ENCODE measurements at regions not wholly inside any gene's neighbourhood (a gene's known extent, or its start where the extent isn't known, plus 50 kb on each side); places are given as distances from the start of the nearest gene placed in this dataset.

GRCh38 chr5:133854554-133854953 is 113.9 kb downstream of the C5orf15 start:
- peaks cover 6% of the 10 kb centered on the region for H3K9me3 Mint-ChIP-seq (ENCODE audit: low read depth)
- H3K36me3 Mint-ChIP-seq (ENCODE audit: low read depth) = no peaks in the 10 kb centered on the region
- TF ChIP-seq CTCF (IDR thresholded peaks at IDR 0.05) = no peak
- H3K27ac Mint-ChIP-seq (ENCODE audit: unreplicated experiment) = no peak overlapping the region
- H3K4me3 Mint-ChIP-seq (ENCODE audit: unreplicated experiment) = no peak overlapping the region
- peaks cover 8% of the 10 kb centered on the region for H3K27me3 Mint-ChIP-seq (ENCODE audit: low read depth)
- no peak for DNase-seq (ENCODE audit: low spot score)
- H3K4me1 Mint-ChIP-seq (ENCODE audit: low read depth) = no peaks in the 10 kb centered on the region

- H3K27me3 Mint-ChIP-seq (ENCODE audit: low read depth) = peaks cover 8% of the 10 kb centered on the region
- H3K4me1 Mint-ChIP-seq (ENCODE audit: low read depth) = no peaks in the 10 kb centered on the region
- DNase-seq (ENCODE audit: low spot score) = no peak
- no peak for TF ChIP-seq CTCF (IDR thresholded peaks at IDR 0.05)
- H3K36me3 Mint-ChIP-seq (ENCODE audit: low read depth) = no peaks in the 10 kb centered on the region
- H3K9me3 Mint-ChIP-seq (ENCODE audit: low read depth) = peaks cover 6% of the 10 kb centered on the region
- no peak overlapping the region for H3K4me3 Mint-ChIP-seq (ENCODE audit: unreplicated experiment)
- H3K27ac Mint-ChIP-seq (ENCODE audit: unreplicated experiment) = no peak overlapping the region
These were observed 114.6 kb downstream of the C5orf15 start for GRCh38 chr5:133853646-133854365.

- Mint-ChIP-seq H3K36me3 (ENCODE audit: low read depth) (no peaks in the 10 kb centered on the region), H3K27me3 (ENCODE audit: low read depth) (peaks cover 10% of the 10 kb centered on the region), H3K27ac (ENCODE audit: unreplicated experiment) (no peak overlapping the region), H3K9me3 (ENCODE audit: low read depth) (peaks cover 6% of the 10 kb centered on the region), H3K4me3 (ENCODE audit: unreplicated experiment) (no peak overlapping the region), H3K4me1 (ENCODE audit: low read depth) (peaks cover 5% of the 10 kb centered on the region)
- DNase-seq (ENCODE audit: low spot score) = no peak
- no peak for TF ChIP-seq CTCF (IDR thresholded peaks at IDR 0.05)
These were observed 116.9 kb downstream of the C5orf15 start for GRCh38 chr5:133851521-133851920.

- no peak overlapping the region for H3K27ac Mint-ChIP-seq (ENCODE audit: unreplicated experiment)
- peaks cover 5% of the 10 kb centered on the region for H3K4me1 Mint-ChIP-seq (ENCODE audit: low read depth)
- no peaks in the 10 kb centered on the region for H3K36me3 Mint-ChIP-seq (ENCODE audit: low read depth)
- H3K27me3 Mint-ChIP-seq (ENCODE audit: low read depth) = peaks cover 11% of the 10 kb centered on the region
- peaks cover 6% of the 10 kb centered on the region for H3K9me3 Mint-ChIP-seq (ENCODE audit: low read depth)
- no peak for DNase-seq (ENCODE audit: low spot score)
- TF ChIP-seq CTCF (IDR thresholded peaks at IDR 0.05) = no peak
- no peak overlapping the region for H3K4me3 Mint-ChIP-seq (ENCODE audit: unreplicated experiment)
These were observed 117.6 kb downstream of the C5orf15 start for GRCh38 chr5:133850811-133851210.

GRCh38 chr5:133849116-133849515 is 119.3 kb downstream of the C5orf15 start:
- peaks cover 4% of the 10 kb centered on the region for H3K27me3 Mint-ChIP-seq (ENCODE audit: low read depth)
- no peak for DNase-seq (ENCODE audit: low spot score)
- H3K27ac Mint-ChIP-seq (ENCODE audit: unreplicated experiment) = no peak overlapping the region
- no peak overlapping the region for H3K4me3 Mint-ChIP-seq (ENCODE audit: unreplicated experiment)
- H3K4me1 Mint-ChIP-seq (ENCODE audit: low read depth) = peaks cover 5% of the 10 kb centered on the region
- peaks cover 6% of the 10 kb centered on the region for H3K9me3 Mint-ChIP-seq (ENCODE audit: low read depth)
- no peaks in the 10 kb centered on the region for H3K36me3 Mint-ChIP-seq (ENCODE audit: low read depth)
- TF ChIP-seq CTCF (IDR thresholded peaks at IDR 0.05) = no peak

Data from chondrocyte (in vitro differentiated cells).